Ascending aorta (tissue), 2 donors: ENCODE measurements at regions not wholly inside any gene's neighbourhood (a gene's known extent, or its start where the extent isn't known, plus 50 kb on each side); places are given as distances from the start of the nearest gene placed in this dataset.

Experiments
- DNase-seq, 2 donors: peaks; one replicate each; pipeline ENCODE4 v3.0.0-alpha.2; 2019; ENCODE audit warnings: low spot score in 2 of 2
- H3K27ac ChIP-seq, 2 donors: fragments of 200-600 bp; sonication (generic); one replicate each; pipeline ENCODE4 v1.5.1; 2016 to 2017; ENCODE audit warnings: mild to moderate bottlenecking in 1 of 2
- H3K27me3 ChIP-seq: fragments of 200-600 bp; sonication (generic); one replicate; pipeline ENCODE4 v1.5.1; 2017
- H3K36me3 ChIP-seq, 2 donors: fragments of 200-600 bp; sonication (generic); one replicate each; pipeline ENCODE4 v1.5.1; 2016
- H3K4me1 ChIP-seq, 2 donors: fragments of 200-600 bp; sonication (generic); one replicate each; pipeline ENCODE4 v1.5.1; 2016 to 2017; ENCODE audit warnings: mild to moderate bottlenecking in 1 of 2
- H3K4me3 ChIP-seq, 2 donors: fragments of 200-600 bp; sonication (generic); one replicate each; pipeline ENCODE4 v1.5.1; 2016 to 2017; ENCODE audit warnings: mild to moderate bottlenecking in 1 of 2
- H3K9me3 ChIP-seq, 2 donors: fragments of 200-600 bp; sonication (generic); one replicate each; pipeline ENCODE4 v1.5.1; 2016
- intact Hi-C: fragments of 100-400 bp; cut with DNase I; formaldehyde crosslinking; loops from one replicate; pipeline ENCODE4 v1.15.1; 2023
- TF ChIP-seq, protein P1 (sequence below), 3 experiments: fragments of 200-600 bp in 2 of 3; fragments of 450-650 bp in 1 of 3; sonication (generic) in 2 of 3; IDR thresholded peaks; one replicate each; pipeline ENCODE4 v1.5.1; 2016 to 2019; ENCODE audit warnings: antibody characterized with exemption in 3 of 3, mild to moderate bottlenecking in 1 of 3, moderate library complexity in 1 of 3

DNA sequence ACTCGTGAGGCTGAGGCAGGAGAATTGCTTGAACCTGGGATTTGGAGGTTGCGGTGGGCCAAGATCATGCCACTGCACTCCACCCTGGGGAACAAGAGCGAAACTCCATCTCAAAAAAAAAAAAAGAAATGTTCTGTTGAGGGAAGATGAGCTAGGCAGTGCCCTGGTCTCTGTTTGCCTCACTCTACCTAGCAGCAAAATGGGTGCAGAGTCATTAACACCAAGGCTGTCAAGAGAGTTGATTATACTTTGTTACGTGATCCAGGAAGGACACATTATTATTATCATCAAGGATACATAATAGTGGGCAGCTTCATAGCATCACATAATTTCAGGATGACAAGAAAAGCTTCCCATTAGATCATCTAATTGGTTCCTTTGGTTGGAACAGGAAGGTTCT is 84.3 kb upstream of the MAP1LC3B2 start:
- intact Hi-C loops = no loop called here
- DNase-seq = no peak
- Histone ChIP-seq H3K4me1 (no peaks in the 10 kb centered on the region), H3K36me3 (no peaks in the 10 kb centered on the region), H3K9me3 (peaks cover 0 to 9% of the 10 kb centered on the region in 2 donors), H3K27ac (no peak overlapping the region), H3K4me3 (no peak overlapping the region), H3K27me3 (no peaks in the 10 kb centered on the region)
- TF ChIP-seq, protein P1, sequence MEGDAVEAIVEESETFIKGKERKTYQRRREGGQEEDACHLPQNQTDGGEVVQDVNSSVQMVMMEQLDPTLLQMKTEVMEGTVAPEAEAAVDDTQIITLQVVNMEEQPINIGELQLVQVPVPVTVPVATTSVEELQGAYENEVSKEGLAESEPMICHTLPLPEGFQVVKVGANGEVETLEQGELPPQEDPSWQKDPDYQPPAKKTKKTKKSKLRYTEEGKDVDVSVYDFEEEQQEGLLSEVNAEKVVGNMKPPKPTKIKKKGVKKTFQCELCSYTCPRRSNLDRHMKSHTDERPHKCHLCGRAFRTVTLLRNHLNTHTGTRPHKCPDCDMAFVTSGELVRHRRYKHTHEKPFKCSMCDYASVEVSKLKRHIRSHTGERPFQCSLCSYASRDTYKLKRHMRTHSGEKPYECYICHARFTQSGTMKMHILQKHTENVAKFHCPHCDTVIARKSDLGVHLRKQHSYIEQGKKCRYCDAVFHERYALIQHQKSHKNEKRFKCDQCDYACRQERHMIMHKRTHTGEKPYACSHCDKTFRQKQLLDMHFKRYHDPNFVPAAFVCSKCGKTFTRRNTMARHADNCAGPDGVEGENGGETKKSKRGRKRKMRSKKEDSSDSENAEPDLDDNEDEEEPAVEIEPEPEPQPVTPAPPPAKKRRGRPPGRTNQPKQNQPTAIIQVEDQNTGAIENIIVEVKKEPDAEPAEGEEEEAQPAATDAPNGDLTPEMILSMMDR (IDR thresholded peaks at IDR 0.05) = no peak

DNA sequence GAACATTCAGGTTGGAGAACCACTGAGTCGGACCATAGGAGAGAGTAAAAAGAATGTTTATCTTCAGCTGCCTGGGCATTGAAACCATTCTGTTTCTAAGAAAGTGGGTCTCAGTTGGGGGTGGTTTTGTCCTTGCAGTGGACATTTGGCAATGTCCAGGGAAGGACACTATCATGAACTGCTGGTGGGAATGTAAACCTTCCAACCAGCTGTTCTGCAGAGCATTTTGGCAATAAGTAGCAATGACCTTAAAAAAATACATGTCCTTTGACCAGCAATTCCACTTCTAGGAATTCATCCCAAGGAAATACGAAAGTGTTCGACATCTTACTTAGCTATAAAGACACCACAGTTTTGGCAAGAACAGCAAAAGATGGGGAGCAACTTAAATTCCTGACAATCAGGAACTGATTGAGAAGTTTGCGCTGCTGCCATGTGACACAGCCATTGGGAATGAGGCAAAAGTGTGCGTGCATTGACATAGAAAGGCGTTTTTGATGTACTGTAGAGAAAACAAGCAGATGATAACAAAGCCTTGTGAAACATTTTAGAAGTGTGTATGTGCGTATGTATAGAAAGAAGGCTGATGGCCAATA is 82.9 kb upstream of the MAP1LC3B2 start:
- no peaks in the 10 kb centered on the region for H3K36me3 ChIP-seq
- TF ChIP-seq, protein P1 (IDR thresholded peaks at IDR 0.05) = no peak
- no peaks in the 10 kb centered on the region for H3K27me3 ChIP-seq
- no peak overlapping the region for H3K4me3 ChIP-seq
- no peak for DNase-seq
- H3K27ac ChIP-seq = no peak overlapping the region
- H3K4me1 ChIP-seq = no peaks in the 10 kb centered on the region
- intact Hi-C loops = no loop called here
- H3K9me3 ChIP-seq = peaks cover 0 to 9% of the 10 kb centered on the region in 2 donors

DNA sequence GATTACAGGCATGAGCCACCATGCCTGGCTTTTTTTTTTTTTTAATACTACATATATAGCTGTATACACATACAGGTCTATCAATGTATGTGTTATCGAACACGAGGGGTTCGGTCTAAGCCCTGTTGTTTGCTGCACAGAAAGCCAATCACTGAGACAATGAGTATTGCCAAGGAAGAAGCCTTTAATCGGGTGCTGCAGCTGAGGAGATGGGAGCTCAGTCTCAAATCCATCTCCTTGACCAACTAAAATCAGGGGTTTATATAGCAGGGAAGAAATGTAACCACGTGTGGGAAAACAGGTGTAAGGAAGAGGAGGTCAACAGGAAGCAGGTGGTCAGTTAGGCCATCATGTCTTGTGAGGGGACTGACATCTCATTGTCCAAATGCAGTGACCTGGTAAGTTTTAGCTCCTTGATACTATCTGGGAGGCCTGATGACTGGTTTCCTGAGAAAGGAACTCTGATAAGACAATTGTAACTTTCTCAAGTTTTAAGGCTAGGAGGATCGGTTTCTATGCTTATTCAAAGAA is 80.9 kb upstream of the MAP1LC3B2 start:
- DNase-seq = no peak
- H3K4me1 ChIP-seq = no peaks in the 10 kb centered on the region
- H3K27ac ChIP-seq = no peak overlapping the region
- TF ChIP-seq, protein P1 (IDR thresholded peaks at IDR 0.05) = no peak
- no peak overlapping the region for H3K4me3 ChIP-seq
- no peaks in the 10 kb centered on the region for H3K27me3 ChIP-seq
- intact Hi-C loops = no loop called here
- H3K9me3 ChIP-seq = peaks cover 0 to 9% of the 10 kb centered on the region in 2 donors
- no peaks in the 10 kb centered on the region for H3K36me3 ChIP-seq

DNA sequence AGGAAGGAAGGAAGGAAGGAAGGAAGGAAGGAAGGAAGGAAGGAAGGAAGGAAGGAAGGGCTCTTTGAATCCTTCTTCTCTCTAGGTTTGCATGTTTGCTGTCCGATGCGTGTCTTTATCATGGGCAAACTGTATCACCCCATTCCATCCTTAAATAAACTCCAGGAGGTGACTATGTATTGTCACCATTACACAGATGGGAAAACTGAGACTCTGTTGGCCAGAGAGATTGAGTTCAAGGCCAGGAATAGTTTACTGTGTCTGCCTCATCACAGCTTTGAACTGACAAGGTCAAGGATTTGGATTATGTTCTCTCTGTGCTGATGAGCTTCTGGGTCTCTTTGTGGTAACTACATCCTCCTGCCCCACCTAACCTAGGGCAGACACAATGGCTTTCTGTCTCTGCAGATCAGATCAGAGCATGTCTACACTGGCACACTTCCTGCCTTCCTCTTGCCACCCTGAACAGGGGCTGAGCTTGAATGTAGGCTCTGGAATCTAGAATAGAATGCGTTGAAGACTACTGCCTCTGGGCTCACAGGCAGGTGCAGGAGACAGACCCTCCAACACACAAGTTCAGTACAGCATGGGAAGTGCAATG is 78.9 kb upstream of the MAP1LC3B2 start:
- TF ChIP-seq, protein P1 (IDR thresholded peaks at IDR 0.05) = no peak
- Histone ChIP-seq H3K4me1 (no peaks in the 10 kb centered on the region), H3K36me3 (no peaks in the 10 kb centered on the region), H3K4me3 (no peak overlapping the region), H3K9me3 (peaks cover 0 to 9% of the 10 kb centered on the region in 2 donors), H3K27me3 (no peaks in the 10 kb centered on the region), H3K27ac (no peak overlapping the region)
- intact Hi-C loops = no loop called here
- DNase-seq = no peak

DNA sequence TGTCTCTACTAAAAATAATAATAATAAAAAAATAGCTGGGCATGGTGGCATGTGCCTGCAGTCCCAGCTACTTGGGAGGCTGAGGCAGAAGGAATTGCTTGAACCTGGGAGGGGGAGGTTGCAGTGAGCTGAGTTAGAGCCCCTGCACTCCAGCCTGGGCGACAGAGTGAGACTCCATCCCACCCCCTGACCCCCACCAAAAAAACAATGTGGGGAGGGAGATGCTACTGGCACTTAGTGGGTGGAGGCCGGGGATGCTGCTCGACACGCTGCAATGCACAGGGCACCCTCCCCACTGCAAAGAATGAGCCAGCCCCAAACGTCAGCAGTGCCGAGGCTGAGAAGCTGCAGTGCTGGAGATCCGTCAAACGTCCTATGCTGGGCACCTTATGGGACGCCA is 77.5 kb upstream of the MAP1LC3B2 start:
- Histone ChIP-seq H3K36me3 (no peaks in the 10 kb centered on the region), H3K4me1 (no peaks in the 10 kb centered on the region), H3K9me3 (peaks cover 0 to 5% of the 10 kb centered on the region in 2 donors), H3K4me3 (no peak overlapping the region), H3K27me3 (no peaks in the 10 kb centered on the region), H3K27ac (no peak overlapping the region)
- TF ChIP-seq, protein P1 (IDR thresholded peaks at IDR 0.05) = no peak
- no peak for DNase-seq
- intact Hi-C loops = no loop called here
